ENCODE measurements at regions not wholly inside any gene's neighbourhood (a gene's known extent, or its start where the extent isn't known, plus 50 kb on each side); places are given as distances from the start of the nearest gene placed in this dataset.

DNA sequence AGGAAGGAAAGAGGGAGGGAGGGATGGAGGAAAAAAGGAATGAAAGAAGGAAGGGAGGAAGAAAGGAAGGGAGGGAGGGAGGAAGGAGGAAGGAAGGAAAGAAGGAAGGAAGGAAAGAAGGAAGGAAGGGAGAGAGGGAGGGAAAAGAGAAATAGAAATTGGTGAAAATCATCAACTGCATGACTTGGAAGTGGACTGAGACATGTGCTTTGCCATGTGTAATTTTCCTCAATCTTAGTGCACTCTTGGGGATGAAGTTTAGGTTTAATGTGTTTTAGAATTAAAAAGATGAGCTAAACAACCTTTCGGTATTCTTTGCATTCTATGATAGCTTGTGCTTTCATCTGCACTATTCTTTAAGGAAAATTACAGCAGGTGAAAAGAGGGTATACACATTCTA lies 320.1 kb upstream of the GALNT5 start:
- Histone ChIP-seq H3K4me3 (no peak overlapping the region), H3K4me1 (no peaks in the 10 kb centered on the region), H3K27ac (no peak overlapping the region), H3K27me3 (no peaks in the 10 kb centered on the region), H3K36me3 (no peaks in the 10 kb centered on the region), H3K9me3 (no peaks in the 10 kb centered on the region)
- intact Hi-C loops (cut with DNase I; ENCODE audit: low total_unique reads): no loop called here
- DNase-seq: no peak
- TF ChIP-seq, protein P1, sequence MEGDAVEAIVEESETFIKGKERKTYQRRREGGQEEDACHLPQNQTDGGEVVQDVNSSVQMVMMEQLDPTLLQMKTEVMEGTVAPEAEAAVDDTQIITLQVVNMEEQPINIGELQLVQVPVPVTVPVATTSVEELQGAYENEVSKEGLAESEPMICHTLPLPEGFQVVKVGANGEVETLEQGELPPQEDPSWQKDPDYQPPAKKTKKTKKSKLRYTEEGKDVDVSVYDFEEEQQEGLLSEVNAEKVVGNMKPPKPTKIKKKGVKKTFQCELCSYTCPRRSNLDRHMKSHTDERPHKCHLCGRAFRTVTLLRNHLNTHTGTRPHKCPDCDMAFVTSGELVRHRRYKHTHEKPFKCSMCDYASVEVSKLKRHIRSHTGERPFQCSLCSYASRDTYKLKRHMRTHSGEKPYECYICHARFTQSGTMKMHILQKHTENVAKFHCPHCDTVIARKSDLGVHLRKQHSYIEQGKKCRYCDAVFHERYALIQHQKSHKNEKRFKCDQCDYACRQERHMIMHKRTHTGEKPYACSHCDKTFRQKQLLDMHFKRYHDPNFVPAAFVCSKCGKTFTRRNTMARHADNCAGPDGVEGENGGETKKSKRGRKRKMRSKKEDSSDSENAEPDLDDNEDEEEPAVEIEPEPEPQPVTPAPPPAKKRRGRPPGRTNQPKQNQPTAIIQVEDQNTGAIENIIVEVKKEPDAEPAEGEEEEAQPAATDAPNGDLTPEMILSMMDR (IDR thresholded peaks at IDR 0.05): no peak

DNA sequence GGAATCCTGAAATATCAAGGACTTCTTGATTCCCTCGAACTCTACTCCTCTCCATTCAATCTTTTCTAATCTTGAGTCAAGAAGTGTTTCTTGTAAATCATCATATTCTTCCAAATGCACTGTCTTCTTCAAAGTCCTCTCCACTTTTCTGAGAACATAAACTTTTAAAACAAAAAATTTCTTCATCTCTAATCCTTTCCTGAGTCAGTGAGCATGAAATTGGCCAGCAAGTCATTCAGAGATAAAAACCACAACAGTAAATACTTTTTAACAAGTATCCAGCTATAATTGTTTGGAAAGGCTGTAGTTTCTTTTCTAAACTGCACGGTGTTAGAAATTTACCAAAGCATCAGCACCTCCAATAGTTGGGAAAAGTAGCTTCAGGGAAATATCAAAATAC lies 312.6 kb upstream of the GALNT5 start:
- Histone ChIP-seq H3K4me3 (no peak overlapping the region), H3K9me3 (no peaks in the 10 kb centered on the region), H3K27me3 (no peaks in the 10 kb centered on the region), H3K27ac (no peak overlapping the region), H3K4me1 (no peaks in the 10 kb centered on the region), H3K36me3 (no peaks in the 10 kb centered on the region)
- TF ChIP-seq, protein P1 (IDR thresholded peaks at IDR 0.05): no peak
- DNase-seq: no peak
- intact Hi-C loops (cut with DNase I; ENCODE audit: low total_unique reads): no loop called here

DNA sequence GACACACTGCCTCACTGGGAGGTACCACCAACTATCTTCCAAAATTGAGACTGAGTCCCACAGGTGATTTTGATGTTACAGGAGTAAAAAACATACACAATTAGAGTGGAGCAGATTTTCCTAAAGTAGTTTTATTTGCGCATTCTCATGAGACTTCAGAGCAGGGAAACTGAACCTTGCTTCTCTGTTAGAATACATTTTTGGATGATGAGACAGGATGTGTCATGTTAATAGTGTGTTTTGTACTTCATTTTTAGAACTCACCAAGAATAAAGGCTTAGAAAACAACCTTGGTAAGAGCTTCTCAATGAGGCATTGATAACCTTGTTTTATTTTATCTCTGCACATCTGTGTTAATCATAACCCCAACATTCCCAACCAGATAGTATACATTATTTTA lies 310.2 kb upstream of the GALNT5 start:
- Histone ChIP-seq H3K4me3 (no peak overlapping the region), H3K27ac (no peak overlapping the region), H3K27me3 (no peaks in the 10 kb centered on the region), H3K36me3 (no peaks in the 10 kb centered on the region), H3K9me3 (no peaks in the 10 kb centered on the region), H3K4me1 (no peaks in the 10 kb centered on the region)
- intact Hi-C loops (cut with DNase I; ENCODE audit: low total_unique reads): no loop called here
- DNase-seq: no peak
- TF ChIP-seq, protein P1 (IDR thresholded peaks at IDR 0.05): no peak

DNA sequence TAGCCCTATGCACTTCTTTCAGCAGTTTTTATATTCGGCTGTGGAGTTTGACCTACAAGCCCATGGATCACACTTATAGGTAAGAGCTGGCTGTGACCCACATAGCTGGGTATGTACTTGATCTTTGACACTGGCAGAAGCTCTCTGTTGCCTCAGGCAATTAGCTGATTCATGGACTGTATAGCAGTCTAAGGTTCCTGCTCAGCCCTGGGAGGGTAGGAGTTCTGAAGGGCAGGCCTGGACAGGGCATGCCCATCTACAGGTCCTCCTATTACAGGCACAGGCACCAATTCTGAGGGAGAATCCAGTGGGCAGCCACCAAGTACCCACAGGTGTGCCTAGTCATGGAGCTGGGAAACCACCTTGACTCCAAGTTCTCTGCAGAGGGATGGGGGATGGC lies 301.8 kb upstream of the GALNT5 start:
- Histone ChIP-seq H3K9me3 (peaks cover 0 to 16% (median 13%) of the 10 kb centered on the region in 3 donors), H3K4me3 (no peak overlapping the region), H3K36me3 (no peaks in the 10 kb centered on the region), H3K4me1 (no peaks in the 10 kb centered on the region), H3K27ac (no peak overlapping the region), H3K27me3 (no peaks in the 10 kb centered on the region)
- TF ChIP-seq, protein P1 (IDR thresholded peaks at IDR 0.05): no peak
- no peak for DNase-seq
- intact Hi-C loops (cut with DNase I; ENCODE audit: low total_unique reads): no loop called here

DNA sequence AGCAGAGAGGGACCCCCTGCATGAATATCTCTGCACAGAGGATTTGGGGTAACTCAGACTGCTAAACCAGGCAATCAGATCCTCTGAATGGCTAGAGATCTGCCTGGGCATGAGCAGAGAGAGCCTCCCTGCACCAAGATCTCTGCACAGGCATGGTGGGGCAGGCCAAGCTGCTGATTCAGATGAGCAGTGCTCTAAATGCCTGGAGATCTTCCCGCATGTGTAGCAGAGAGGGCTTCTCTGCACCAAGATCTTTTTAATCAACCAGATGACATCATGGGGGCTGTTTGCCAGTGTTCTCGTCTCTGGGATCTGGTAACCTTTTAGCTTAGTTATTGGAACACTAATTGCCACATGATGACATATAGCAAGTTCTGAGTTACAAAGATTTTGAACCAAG lies 301.3 kb upstream of the GALNT5 start:
- no peak overlapping the region for H3K27ac ChIP-seq
- no peak for DNase-seq
- no peak overlapping the region for H3K4me3 ChIP-seq
- TF ChIP-seq, protein P1 (IDR thresholded peaks at IDR 0.05): no peak
- no peaks in the 10 kb centered on the region for H3K4me1 ChIP-seq
- H3K36me3 ChIP-seq: no peaks in the 10 kb centered on the region
- H3K27me3 ChIP-seq: no peaks in the 10 kb centered on the region
- intact Hi-C loops (cut with DNase I; ENCODE audit: low total_unique reads): no loop called here
- peaks cover 0 to 16% (median 13%) of the 10 kb centered on the region in 3 donors for H3K9me3 ChIP-seq

DNA sequence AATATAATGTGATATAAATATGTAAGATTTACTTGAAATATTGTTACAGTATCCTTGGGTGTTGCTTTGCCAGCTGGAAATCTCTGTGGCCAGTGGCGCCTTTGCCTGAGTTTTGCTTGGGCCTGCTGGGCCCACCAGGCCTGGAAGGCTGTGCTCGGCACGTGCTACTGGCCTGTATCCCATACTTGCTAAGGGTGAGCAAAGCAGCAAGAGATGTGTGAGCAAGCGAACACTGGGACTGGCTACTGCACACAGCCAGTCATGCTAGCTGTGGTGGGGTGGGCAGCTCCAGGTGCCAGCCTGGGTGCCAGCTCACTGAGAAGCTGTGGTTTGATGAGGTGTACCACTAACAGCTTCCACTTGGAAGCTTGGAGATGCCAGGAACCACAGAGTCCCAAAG lies 299.1 kb upstream of the GALNT5 start:
- Histone ChIP-seq H3K9me3 (peaks cover 0 to 16% (median 13%) of the 10 kb centered on the region in 3 donors), H3K36me3 (no peaks in the 10 kb centered on the region), H3K27me3 (no peaks in the 10 kb centered on the region), H3K4me1 (no peaks in the 10 kb centered on the region), H3K4me3 (no peak overlapping the region), H3K27ac (no peak overlapping the region)
- DNase-seq: no peak
- intact Hi-C loops (cut with DNase I; ENCODE audit: low total_unique reads): no loop called here
- TF ChIP-seq, protein P1 (IDR thresholded peaks at IDR 0.05): no peak
